Activated naive CD8-positive, alpha-beta T cell treated with anti-CD3 and anti-CD28 coated beads for 36 hours (primary cell): ENCODE measurements at regions not wholly inside any gene's neighbourhood (a gene's known extent, or its start where the extent isn't known, plus 50 kb on each side); places are given as distances from the start of the nearest gene placed in this dataset.

ENCODE experiments used
- DNase-seq: peaks from one replicate; pipeline ENCODE4 v3.0.0; 2021
- H3K27ac Mint-ChIP-seq: one replicate; pipeline ENCODE4 v1.8.0; 2022; ENCODE audit warnings: mild to moderate bottlenecking, moderate library complexity, mixed read lengths
- H3K27me3 Mint-ChIP-seq: one replicate; pipeline ENCODE4 v1.8.0; 2022; ENCODE audit warnings: mild to moderate bottlenecking, mixed read lengths
- H3K36me3 Mint-ChIP-seq: one replicate; pipeline ENCODE4 v1.8.0; 2021; ENCODE audit warnings: mild to moderate bottlenecking, mixed read lengths
- H3K4me1 Mint-ChIP-seq: one replicate; pipeline ENCODE4 v1.8.0; 2021; ENCODE audit warnings: mixed read lengths
- H3K4me3 Mint-ChIP-seq: one replicate; pipeline ENCODE4 v1.8.0; 2022; ENCODE audit warnings: mild to moderate bottlenecking, moderate library complexity, mixed read lengths
- H3K9me3 Mint-ChIP-seq: one replicate; pipeline ENCODE4 v1.8.0; 2022; ENCODE audit warnings: mixed read lengths

GRCh38 chr18:8947566-8947965 lies 154.9 kb upstream of the NDUFV2 start:
- Mint-ChIP-seq H3K9me3 (no peaks in the 10 kb centered on the region), H3K4me1 (peaks cover 5% of the 10 kb centered on the region), H3K36me3 (no peaks in the 10 kb centered on the region), H3K27me3 (peaks cover 3% of the 10 kb centered on the region), H3K27ac (no peak overlapping the region), H3K4me3 (no peak overlapping the region)
- DNase-seq: no peak

DNA sequence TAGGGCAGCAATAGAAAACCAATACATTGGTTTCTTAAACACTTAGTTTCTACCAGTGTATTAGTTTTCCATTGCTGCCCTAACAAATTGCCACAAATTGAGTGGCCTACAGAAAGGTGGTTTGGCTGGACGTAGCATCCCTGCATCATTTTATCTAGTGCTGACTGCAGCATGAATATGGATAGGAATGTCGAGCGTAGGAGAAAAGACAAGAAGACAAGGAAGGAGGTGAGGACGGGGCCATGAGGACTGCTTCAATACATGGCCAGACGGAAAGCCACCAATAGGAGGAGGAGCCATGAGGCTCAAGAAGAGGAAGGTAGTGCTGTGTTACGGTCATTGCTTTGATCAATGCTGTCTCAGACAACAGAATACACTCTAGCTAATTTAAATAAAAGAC lies 154.5 kb upstream of the NDUFV2 start:
- no peaks in the 10 kb centered on the region for H3K36me3 Mint-ChIP-seq
- peaks cover 3% of the 10 kb centered on the region for H3K27me3 Mint-ChIP-seq
- H3K4me1 Mint-ChIP-seq: peaks cover 5% of the 10 kb centered on the region
- H3K4me3 Mint-ChIP-seq: no peak overlapping the region
- H3K27ac Mint-ChIP-seq: no peak overlapping the region
- no peak for DNase-seq
- no peaks in the 10 kb centered on the region for H3K9me3 Mint-ChIP-seq

DNA sequence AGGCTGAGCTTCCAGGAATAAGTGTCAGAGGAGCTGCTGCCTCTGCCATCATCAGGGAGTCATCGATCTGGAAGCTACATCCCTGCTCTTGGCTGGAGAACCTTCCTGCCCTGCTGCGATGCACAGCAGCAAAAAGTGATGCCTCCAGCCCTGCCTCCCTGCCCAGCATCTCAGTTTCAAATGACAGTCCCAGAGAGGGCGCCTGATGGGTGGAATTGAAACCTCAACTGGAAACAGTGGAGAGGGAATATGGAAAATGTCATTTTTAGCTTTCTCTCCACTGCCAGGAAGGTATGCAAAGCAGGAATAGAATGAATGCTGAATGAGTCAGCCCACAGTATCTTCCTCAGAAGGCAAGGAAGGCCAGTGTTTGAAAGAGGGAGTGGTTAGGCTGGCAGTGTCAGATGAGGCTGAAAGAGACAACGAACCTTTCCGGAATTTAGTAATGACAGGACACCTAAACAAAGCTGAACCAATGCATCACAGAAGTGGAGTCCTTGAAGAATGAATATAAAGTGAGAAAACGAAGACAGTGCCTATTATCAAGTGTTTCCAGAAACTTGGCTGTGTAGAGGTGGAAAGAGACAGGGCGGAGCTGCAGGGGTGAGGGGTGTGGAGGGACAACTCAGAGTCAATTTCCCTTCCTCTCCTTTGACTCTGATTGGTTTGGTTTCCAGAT lies 153.9 kb upstream of the NDUFV2 start:
- no peak for DNase-seq
- Mint-ChIP-seq H3K4me1 (peaks cover 5% of the 10 kb centered on the region), H3K36me3 (no peaks in the 10 kb centered on the region), H3K27ac (no peak overlapping the region), H3K4me3 (no peak overlapping the region), H3K27me3 (peaks cover 3% of the 10 kb centered on the region), H3K9me3 (no peaks in the 10 kb centered on the region)

DNA sequence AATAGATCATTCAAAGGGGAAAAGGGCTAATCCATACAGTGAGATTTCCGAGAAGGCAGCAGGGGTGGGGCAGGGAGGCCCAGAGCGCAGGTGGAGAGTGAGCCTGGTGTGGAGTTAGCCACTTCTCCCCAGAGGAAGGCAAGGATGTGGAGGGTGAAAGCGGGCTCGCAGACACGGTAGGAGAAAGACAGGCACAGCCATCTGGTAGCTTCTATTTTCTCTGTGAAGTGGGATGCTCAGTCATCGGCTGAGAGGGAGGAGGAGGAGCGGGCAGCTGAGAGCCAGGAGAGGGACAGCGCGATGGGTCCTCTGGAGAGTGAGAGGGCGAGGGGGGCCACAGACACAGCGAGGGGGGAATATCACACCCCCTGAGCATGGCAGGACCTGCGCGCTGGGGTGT lies 153.3 kb upstream of the NDUFV2 start:
- Mint-ChIP-seq H3K27ac (no peak overlapping the region), H3K4me3 (no peak overlapping the region), H3K27me3 (peaks cover 3% of the 10 kb centered on the region), H3K4me1 (peaks cover 5% of the 10 kb centered on the region), H3K9me3 (no peaks in the 10 kb centered on the region), H3K36me3 (no peaks in the 10 kb centered on the region)
- no peak for DNase-seq

DNA sequence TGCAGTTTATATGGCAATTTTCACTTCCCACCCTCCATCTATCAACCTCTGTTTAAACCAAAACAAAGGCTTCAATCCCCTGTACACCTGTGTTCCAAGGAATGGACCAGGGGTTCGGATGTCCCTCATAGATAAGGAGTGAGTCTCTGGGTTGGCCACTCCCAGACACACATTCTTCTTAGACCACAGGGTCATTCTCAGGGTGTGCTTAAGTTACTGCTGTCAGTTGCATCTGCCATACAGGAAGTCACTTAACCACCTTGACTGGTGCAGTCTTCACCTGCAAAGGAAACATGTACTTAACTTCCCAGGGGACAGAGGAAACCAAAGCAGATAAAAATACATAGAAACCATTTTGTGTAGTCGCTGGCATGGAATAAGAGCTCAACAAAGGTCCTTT lies 151.0 kb upstream of the NDUFV2 start:
- no peak for DNase-seq
- no peaks in the 10 kb centered on the region for H3K9me3 Mint-ChIP-seq
- H3K27ac Mint-ChIP-seq: no peak overlapping the region
- peaks cover 5% of the 10 kb centered on the region for H3K4me1 Mint-ChIP-seq
- no peaks in the 10 kb centered on the region for H3K27me3 Mint-ChIP-seq
- no peak overlapping the region for H3K4me3 Mint-ChIP-seq
- no peaks in the 10 kb centered on the region for H3K36me3 Mint-ChIP-seq

- no peaks in the 10 kb centered on the region for H3K27me3 Mint-ChIP-seq
- H3K9me3 Mint-ChIP-seq: no peaks in the 10 kb centered on the region
- peaks cover 5% of the 10 kb centered on the region for H3K4me1 Mint-ChIP-seq
- no peak overlapping the region for H3K4me3 Mint-ChIP-seq
- no peak for DNase-seq
- no peak overlapping the region for H3K27ac Mint-ChIP-seq
- H3K36me3 Mint-ChIP-seq: no peaks in the 10 kb centered on the region
Observed at GRCh38 chr18:8952174-8952573, 150.3 kb upstream of the NDUFV2 start.

DNA sequence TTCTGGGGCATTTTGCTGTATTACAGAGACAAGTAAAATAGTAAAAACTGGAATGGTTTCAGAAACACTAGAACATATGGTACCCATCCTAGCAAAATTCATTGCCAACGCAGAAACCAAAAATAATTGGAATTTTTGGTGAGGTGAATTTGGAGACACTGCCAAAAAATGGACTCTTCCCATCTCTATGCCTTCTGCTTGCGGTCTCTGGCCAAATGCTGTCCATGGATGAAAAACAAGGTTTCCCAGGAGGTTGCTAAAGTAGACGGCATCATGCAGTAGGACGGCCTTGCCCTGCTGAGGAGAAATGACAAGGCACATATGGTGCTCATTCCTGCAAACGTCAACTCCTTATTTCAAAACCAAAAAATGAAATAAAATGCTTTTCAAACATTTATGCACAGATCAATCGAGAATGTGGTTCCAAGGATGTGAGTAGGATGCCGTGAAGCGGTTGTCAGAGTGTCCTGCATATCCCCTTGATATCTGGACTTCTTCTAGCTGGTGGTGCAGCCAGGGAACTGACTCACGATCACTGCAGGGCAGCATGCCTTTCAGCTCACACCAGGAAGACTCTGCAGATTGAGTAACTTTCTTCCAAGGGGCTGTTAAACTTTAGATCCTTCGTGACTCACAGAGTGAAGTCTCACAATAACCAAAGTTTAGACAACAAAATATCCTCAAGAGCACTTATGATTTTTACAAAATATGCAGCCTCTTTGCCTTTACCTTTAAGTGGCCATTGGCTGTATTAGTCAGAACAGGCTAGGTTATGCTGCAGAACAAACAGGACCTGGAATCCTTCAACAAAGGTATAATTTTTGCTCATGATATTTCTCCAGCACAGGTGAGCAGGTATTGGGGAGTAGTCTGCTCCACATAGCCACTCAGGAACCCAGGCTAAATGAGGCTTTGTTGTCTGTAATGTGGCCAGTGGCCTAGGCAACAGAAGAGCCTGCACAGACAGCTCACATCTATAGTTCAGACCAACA lies 149.4 kb upstream of the NDUFV2 start:
- no peaks in the 10 kb centered on the region for H3K9me3 Mint-ChIP-seq
- no peak for DNase-seq
- no peaks in the 10 kb centered on the region for H3K36me3 Mint-ChIP-seq
- no peak overlapping the region for H3K27ac Mint-ChIP-seq
- no peak overlapping the region for H3K4me3 Mint-ChIP-seq
- H3K4me1 Mint-ChIP-seq: peaks cover 5% of the 10 kb centered on the region
- no peaks in the 10 kb centered on the region for H3K27me3 Mint-ChIP-seq

DNA sequence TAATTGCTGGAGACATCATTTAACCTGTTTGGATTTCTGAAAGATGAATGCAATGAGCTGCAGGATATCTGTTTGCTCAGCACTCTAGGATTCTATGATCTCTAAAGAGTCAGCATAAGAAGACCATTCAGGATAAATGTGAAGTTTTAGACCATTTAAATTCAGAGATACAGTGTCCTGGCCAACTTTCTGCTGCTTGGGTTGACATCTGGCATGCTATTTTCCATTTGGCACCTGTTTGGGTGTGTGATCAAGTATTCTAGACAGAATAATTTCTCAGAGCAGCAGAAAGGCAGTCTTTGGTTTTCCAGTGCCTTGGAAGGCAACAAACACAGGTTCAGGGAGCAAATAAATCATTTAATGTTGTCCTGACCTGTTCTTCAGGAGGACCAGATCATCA lies 144.8 kb upstream of the NDUFV2 start:
- Mint-ChIP-seq H3K4me1 (no peaks in the 10 kb centered on the region), H3K36me3 (no peaks in the 10 kb centered on the region), H3K27ac (no peak overlapping the region), H3K27me3 (no peaks in the 10 kb centered on the region), H3K4me3 (no peak overlapping the region), H3K9me3 (no peaks in the 10 kb centered on the region)
- DNase-seq: no peak

DNA sequence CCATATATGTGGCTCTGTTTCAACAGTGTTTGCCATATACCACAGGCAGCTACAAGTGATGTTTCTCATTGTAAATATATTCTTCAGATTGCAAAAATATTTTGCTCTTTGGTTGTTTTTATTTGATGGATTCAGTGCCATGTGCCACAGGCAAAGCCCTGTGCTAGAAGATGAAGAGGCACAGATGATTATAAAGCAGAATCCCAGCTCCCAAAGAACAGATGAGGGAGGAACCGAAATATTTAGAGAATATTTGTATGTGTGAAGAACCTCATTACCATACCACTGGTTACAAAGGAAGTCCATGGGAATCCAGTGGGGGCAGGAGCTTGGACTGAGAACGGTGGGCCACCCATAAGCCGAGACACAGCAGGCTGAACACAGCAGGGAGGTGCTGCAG lies 143.8 kb upstream of the NDUFV2 start:
- H3K9me3 Mint-ChIP-seq: no peaks in the 10 kb centered on the region
- H3K27ac Mint-ChIP-seq: no peak overlapping the region
- H3K27me3 Mint-ChIP-seq: no peaks in the 10 kb centered on the region
- H3K36me3 Mint-ChIP-seq: no peaks in the 10 kb centered on the region
- no peaks in the 10 kb centered on the region for H3K4me1 Mint-ChIP-seq
- DNase-seq: no peak
- no peak overlapping the region for H3K4me3 Mint-ChIP-seq

DNA sequence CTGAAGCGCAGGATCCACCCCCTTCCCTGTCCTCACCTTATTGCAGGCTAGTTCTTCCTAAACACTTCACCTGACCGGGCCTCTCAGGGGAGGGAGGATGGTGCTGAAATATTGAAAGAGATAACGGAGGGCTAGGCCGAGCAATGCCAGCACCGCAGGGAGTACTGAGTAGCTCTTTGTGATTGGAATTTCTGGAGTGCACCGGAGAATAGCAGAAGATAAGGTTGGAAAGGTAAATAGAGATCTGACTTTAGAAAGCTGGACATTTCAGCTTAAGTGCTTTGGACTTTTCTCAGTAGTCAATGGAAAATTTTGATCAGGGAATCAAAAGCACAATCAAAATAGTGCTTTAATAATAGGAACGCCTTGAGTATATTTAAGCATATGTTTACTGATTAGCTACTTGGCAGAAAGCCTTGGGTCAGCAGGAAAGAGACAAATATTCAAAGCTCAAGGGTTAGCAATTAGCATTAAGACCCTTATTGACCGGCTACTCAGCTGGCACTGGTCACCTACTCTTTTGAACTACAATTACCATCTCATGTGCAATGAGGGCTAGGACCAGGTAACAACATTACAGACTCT lies 142.9 kb upstream of the NDUFV2 start:
- Mint-ChIP-seq H3K36me3 (no peaks in the 10 kb centered on the region), H3K27me3 (no peaks in the 10 kb centered on the region), H3K4me3 (no peak overlapping the region), H3K27ac (no peak overlapping the region), H3K4me1 (no peaks in the 10 kb centered on the region), H3K9me3 (no peaks in the 10 kb centered on the region)
- no peak for DNase-seq

DNA sequence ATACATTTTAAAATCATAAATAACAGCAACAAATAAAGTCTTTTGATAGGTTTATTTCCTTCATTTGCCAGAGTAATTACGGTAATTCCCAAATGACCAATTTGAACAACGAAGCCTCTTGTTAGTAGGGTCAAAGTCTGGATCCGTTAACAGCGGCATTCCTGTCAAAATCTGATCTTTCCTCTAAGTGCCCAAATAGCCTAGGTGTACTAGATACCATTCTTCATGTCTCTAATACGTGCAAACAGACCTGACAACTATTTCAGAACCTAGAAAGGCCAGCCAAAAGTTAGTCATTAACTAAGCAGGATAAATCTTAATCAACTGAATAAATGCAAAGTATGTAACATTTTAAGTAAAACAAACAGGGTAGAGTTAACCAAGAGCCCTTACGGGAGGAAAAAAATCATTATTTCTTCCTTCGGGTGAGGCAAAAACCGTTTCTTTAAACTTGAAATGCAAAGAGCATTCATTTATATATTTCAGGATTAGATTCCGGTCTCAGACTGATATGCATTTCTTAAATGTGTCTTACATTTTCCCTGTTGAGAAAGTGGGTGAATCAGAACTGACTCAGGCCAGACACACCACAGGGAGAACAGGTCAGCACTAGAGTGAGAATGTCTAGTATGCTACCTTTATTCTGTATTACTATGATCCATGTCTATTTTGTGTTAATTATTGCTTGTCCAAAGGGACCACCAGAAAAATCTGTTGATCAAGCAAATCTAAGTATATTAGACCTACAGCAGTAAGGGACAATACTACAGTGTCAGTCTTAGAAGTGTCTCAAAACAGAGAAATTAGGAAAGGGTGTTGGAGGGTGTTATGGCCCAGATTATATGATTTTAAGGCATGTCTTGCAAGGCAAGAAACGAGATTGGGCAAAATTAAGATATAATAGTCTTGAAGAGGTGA lies 141.5 kb upstream of the NDUFV2 start:
- Mint-ChIP-seq H3K36me3 (no peaks in the 10 kb centered on the region), H3K27me3 (no peaks in the 10 kb centered on the region), H3K4me1 (no peaks in the 10 kb centered on the region), H3K9me3 (no peaks in the 10 kb centered on the region), H3K4me3 (no peak overlapping the region), H3K27ac (no peak overlapping the region)
- DNase-seq: no peak

DNA sequence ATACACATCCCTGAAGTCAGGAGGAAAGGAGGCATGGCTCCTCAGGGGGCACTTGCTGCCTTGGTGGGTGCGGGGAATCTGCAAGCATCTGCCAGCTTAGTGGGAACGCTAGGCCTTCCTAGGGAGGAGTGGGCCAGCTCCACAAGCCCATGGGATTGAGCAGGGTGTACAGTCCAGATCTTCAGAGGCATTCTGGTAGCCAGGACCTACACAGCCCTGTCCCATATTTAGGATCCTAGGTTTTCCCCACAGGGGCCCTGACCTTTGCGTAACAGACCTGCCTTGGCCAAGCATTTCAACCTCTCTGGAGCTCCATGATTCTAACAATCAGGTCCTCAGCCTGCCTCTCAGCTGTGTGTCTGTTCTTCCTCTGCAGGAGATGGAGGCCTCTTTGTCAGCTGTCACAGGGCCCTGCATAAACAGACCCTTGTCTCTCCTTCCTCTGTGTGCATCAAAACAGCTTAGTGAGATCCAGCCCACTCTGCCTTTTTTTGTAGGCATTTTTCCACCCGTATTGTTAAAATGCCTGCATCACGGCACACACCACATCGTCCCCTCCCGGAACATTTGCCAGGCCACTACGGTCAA lies 140.2 kb upstream of the NDUFV2 start:
- H3K4me3 Mint-ChIP-seq: no peak overlapping the region
- H3K4me1 Mint-ChIP-seq: no peaks in the 10 kb centered on the region
- no peak for DNase-seq
- no peaks in the 10 kb centered on the region for H3K36me3 Mint-ChIP-seq
- no peak overlapping the region for H3K27ac Mint-ChIP-seq
- no peaks in the 10 kb centered on the region for H3K9me3 Mint-ChIP-seq
- H3K27me3 Mint-ChIP-seq: no peaks in the 10 kb centered on the region

- Mint-ChIP-seq H3K27me3 (no peaks in the 10 kb centered on the region), H3K27ac (no peak overlapping the region), H3K4me3 (no peak overlapping the region), H3K9me3 (no peaks in the 10 kb centered on the region), H3K4me1 (no peaks in the 10 kb centered on the region), H3K36me3 (no peaks in the 10 kb centered on the region)
- no peak for DNase-seq
Observed at GRCh38 chr18:8962855-8963635, 139.5 kb upstream of the NDUFV2 start.

DNA sequence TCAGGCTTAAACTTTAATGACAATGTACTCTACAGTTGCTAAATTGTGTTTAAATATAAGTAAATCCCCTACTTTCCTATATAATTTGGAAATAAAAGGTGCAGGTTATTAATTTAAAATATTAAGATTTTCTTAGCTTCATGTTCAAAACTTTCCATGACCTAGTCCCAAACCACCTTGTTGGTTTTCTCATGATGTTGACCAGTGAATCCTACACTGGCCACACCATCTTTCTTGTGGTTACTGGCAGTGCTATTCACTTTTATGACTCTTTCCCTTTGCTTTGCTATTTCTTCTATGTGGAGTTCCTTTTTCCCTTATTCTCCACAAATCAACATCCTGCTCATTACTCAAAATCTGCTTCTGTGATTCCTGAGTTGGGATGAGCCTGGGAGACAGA lies 138.6 kb upstream of the NDUFV2 start:
- H3K4me3 Mint-ChIP-seq: no peak overlapping the region
- no peaks in the 10 kb centered on the region for H3K4me1 Mint-ChIP-seq
- no peaks in the 10 kb centered on the region for H3K36me3 Mint-ChIP-seq
- DNase-seq: no peak
- no peak overlapping the region for H3K27ac Mint-ChIP-seq
- H3K27me3 Mint-ChIP-seq: no peaks in the 10 kb centered on the region
- no peaks in the 10 kb centered on the region for H3K9me3 Mint-ChIP-seq
